HepG2 (cell line): ENCODE measurements at regions not wholly inside any gene's neighbourhood (a gene's known extent, or its start where the extent isn't known, plus 50 kb on each side); places are given as distances from the start of the nearest gene placed in this dataset.

Source experiments
- ATF1 ChIP-seq: IDR thresholded peaks from 2 replicates; pipeline ENCODE4 v1.6.1; 2016; ENCODE audit warnings: mild to moderate bottlenecking, control low read depth
- HOXA9 ChIP-seq: sonication (generic); formaldehyde crosslinking; IDR thresholded peaks from 2 replicates; pipeline ENCODE4 v1.8.1; 2022; ENCODE audit warnings: missing genetic modification reagents, mild to moderate bottlenecking, moderate library complexity, borderline replicate concordance
- MAZ ChIP-seq, 2 experiments: sonication (generic) in 1 of 2; formaldehyde crosslinking in 1 of 2; IDR thresholded peaks; 2 replicates each; pipeline versions ENCODE4 v1.5.0 to v1.6.1; 2012 to 2020; ENCODE audit warnings: low read depth in 2 of 2, mild to moderate bottlenecking in 2 of 2, borderline replicate concordance in 1 of 2, improper control_type of control experiment in 1 of 2, low read length in 1 of 2, missing genetic modification reagents in 1 of 2, moderate library complexity in 1 of 2
- PHB2 ChIP-seq: fragments of 450-650 bp; IDR thresholded peaks from 2 replicates; pipeline ENCODE4 v1.6.1; 2018; ENCODE audit not compliant: partially characterized antibody
- POGZ ChIP-seq: sonication (generic); formaldehyde crosslinking; IDR thresholded peaks from 2 replicates; pipeline ENCODE4 v1.4.0; 2020; ENCODE audit warnings: mild to moderate bottlenecking, missing genetic modification reagents
- RAD21 ChIP-seq: fragments of 450-650 bp; formaldehyde crosslinking; IDR thresholded peaks from 2 replicates; pipeline ENCODE4 v1.5.0; 2020; ENCODE audit warnings: mild to moderate bottlenecking
- SIX1 ChIP-seq: sonication (generic); formaldehyde crosslinking; IDR thresholded peaks from 2 replicates; pipeline ENCODE4 v1.4.0; 2020; ENCODE audit warnings: missing genetic modification reagents, borderline replicate concordance
- ZNF552 ChIP-seq: sonication (generic); formaldehyde crosslinking; IDR thresholded peaks from 2 replicates; pipeline ENCODE4 v1.9.0; 2022; ENCODE audit warnings: missing genetic modification reagents, mild to moderate bottlenecking, borderline replicate concordance
- ZNF572 ChIP-seq: sonication (generic); formaldehyde crosslinking; IDR thresholded peaks from 2 replicates; pipeline ENCODE4 v1.5.1; 2020; ENCODE audit warnings: mild to moderate bottlenecking, missing genetic modification reagents
- ZNF670 ChIP-seq: sonication (generic); formaldehyde crosslinking; IDR thresholded peaks from 2 replicates; pipeline ENCODE4 v1.8.0; 2022; ENCODE audit warnings: mild to moderate bottlenecking, missing genetic modification reagents, borderline replicate concordance
- ZSCAN21 ChIP-seq: sonication (generic); formaldehyde crosslinking; IDR thresholded peaks from 2 replicates; pipeline ENCODE4 v1.8.0; 2022; ENCODE audit warnings: mild to moderate bottlenecking, missing genetic modification reagents, moderate library complexity, borderline replicate concordance
- TF ChIP-seq, protein P1 (sequence below): sonication (generic); formaldehyde crosslinking; IDR thresholded peaks from 2 replicates; pipeline ENCODE4 v1.4.0; 2020; ENCODE audit warnings: missing genetic modification reagents, borderline replicate concordance
- TF ChIP-seq, protein P2 (sequence below): sonication (generic); formaldehyde crosslinking; IDR thresholded peaks from 2 replicates; pipeline ENCODE4 v1.4.0; 2020; ENCODE audit warnings: mild to moderate bottlenecking, missing genetic modification reagents

- TF ChIP-seq HOXA9 (CRISPR knock-in tag) (no peak), ZSCAN21 (CRISPR knock-in tag) (no peak), ZNF572 (CRISPR knock-in tag) (no peak), POGZ (no peak), ZNF670 (no peak), SIX1 (CRISPR knock-in tag) (no peak), MAZ (IDR thresholded peaks at IDR 0.05; ENCODE audit: borderline replicate concordance, low read depth, low read length) (no peak), MAZ (CRISPR knock-in tag; IDR thresholded peaks at IDR 0.05; ENCODE audit: low read depth) (no peak), ZNF552 (CRISPR knock-in tag) (no peak), PHB2 (no peak), ATF1 (CRISPR knock-in tag) (no peak), RAD21 (CRISPR knock-in tag) (no peak)
- TF ChIP-seq, protein P1, sequence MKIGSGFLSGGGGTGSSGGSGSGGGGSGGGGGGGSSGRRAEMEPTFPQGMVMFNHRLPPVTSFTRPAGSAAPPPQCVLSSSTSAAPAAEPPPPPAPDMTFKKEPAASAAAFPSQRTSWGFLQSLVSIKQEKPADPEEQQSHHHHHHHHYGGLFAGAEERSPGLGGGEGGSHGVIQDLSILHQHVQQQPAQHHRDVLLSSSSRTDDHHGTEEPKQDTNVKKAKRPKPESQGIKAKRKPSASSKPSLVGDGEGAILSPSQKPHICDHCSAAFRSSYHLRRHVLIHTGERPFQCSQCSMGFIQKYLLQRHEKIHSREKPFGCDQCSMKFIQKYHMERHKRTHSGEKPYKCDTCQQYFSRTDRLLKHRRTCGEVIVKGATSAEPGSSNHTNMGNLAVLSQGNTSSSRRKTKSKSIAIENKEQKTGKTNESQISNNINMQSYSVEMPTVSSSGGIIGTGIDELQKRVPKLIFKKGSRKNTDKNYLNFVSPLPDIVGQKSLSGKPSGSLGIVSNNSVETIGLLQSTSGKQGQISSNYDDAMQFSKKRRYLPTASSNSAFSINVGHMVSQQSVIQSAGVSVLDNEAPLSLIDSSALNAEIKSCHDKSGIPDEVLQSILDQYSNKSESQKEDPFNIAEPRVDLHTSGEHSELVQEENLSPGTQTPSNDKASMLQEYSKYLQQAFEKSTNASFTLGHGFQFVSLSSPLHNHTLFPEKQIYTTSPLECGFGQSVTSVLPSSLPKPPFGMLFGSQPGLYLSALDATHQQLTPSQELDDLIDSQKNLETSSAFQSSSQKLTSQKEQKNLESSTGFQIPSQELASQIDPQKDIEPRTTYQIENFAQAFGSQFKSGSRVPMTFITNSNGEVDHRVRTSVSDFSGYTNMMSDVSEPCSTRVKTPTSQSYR = peak; percentile 65; the same call in 1 of the 2 replicates
- TF ChIP-seq, protein P2, sequence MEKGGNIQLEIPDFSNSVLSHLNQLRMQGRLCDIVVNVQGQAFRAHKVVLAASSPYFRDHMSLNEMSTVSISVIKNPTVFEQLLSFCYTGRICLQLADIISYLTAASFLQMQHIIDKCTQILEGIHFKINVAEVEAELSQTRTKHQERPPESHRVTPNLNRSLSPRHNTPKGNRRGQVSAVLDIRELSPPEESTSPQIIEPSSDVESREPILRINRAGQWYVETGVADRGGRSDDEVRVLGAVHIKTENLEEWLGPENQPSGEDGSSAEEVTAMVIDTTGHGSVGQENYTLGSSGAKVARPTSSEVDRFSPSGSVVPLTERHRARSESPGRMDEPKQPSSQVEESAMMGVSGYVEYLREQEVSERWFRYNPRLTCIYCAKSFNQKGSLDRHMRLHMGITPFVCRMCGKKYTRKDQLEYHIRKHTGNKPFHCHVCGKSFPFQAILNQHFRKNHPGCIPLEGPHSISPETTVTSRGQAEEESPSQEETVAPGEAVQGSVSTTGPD = no peak
Measured at GRCh38 chr4:56757821-56758411, 63.6 kb downstream of the SPINK2 start (continued).
